ENCODE measurements at regions not wholly inside any gene's neighbourhood (a gene's known extent, or its start where the extent isn't known, plus 50 kb on each side); places are given as distances from the start of the nearest gene placed in this dataset.
"Not testable (repeated sequence)": the region's sequence is repeated elsewhere in the genome, so short reads cannot be mapped to it uniquely, and the experiment has no call there.

GRCh38 chr2:187769437-187769836 lies 215.2 kb upstream of the TFPI start:
- H3K36me3 ChIP-seq (ENCODE audit: control insufficient read depth in 4 of 4, insufficient read depth in 4 of 4, low read length in 3 of 4) = no peaks in the 10 kb centered on the region
- no peak overlapping the region for H3K4me3 ChIP-seq (ENCODE audit: control insufficient read depth in 1 of 7, extremely low read depth in 1 of 7, insufficient read depth in 4 of 7, low read depth in 2 of 7, low read length in 6 of 7)
- DNase-seq = no peak
- CTCF ChIA-PET = no interaction called here
- H3K9me3 ChIP-seq (ENCODE audit: control extremely low read depth in 1 of 5, control insufficient read depth in 4 of 5, insufficient read depth in 2 of 5, low read depth in 1 of 5, low read length in 4 of 5) = no peaks in the 10 kb centered on the region
- WGBS (ENCODE audit: insufficient coverage) = 100% methylated on average over 1 of the region's 3 CpGs
- POLR2A ChIA-PET = no interaction called here
- no peaks in the 10 kb centered on the region for H3K4me1 ChIP-seq (ENCODE audit: control extremely low read depth in 1 of 4, control insufficient read depth in 4 of 4, insufficient read depth in 4 of 4, low read length in 3 of 4)
- H3K27me3 ChIP-seq (replicated peaks in 2 of 5; ENCODE audit: control insufficient read depth in 4 of 5, insufficient read depth in 5 of 5, low read length in 4 of 5) = no peaks in the 10 kb centered on the region
- H3K27ac ChIP-seq (ENCODE audit: insufficient read depth in 1 of 2, low read depth in 1 of 2, low read length in 2 of 2, poor library complexity in 1 of 2, severe bottlenecking in 2 of 2) = no peak overlapping the region

- Histone ChIP-seq H3K9me3 (ENCODE audit: control extremely low read depth in 1 of 5, control insufficient read depth in 4 of 5, insufficient read depth in 2 of 5, low read depth in 1 of 5, low read length in 4 of 5) (no peaks in the 10 kb centered on the region), H3K27ac (ENCODE audit: insufficient read depth in 1 of 2, low read depth in 1 of 2, low read length in 2 of 2, poor library complexity in 1 of 2, severe bottlenecking in 2 of 2) (no peak overlapping the region), H3K27me3 (replicated peaks in 2 of 5; ENCODE audit: control insufficient read depth in 4 of 5, insufficient read depth in 5 of 5, low read length in 4 of 5) (no peaks in the 10 kb centered on the region), H3K36me3 (ENCODE audit: control insufficient read depth in 4 of 4, insufficient read depth in 4 of 4, low read length in 3 of 4) (no peaks in the 10 kb centered on the region), H3K4me3 (ENCODE audit: control insufficient read depth in 1 of 7, extremely low read depth in 1 of 7, insufficient read depth in 4 of 7, low read depth in 2 of 7, low read length in 6 of 7) (no peak overlapping the region), H3K4me1 (ENCODE audit: control extremely low read depth in 1 of 4, control insufficient read depth in 4 of 4, insufficient read depth in 4 of 4, low read length in 3 of 4) (no peaks in the 10 kb centered on the region)
- ChIA-PET CTCF (no interaction called here), POLR2A (no interaction called here)
- DNase-seq = no peak
- 100% methylated on average over 1 of the region's 1 CpG for whole genome bisulfite sequencing (ENCODE audit: insufficient coverage)
Observed at GRCh38 chr2:187774551-187775071, 220.4 kb upstream of the TFPI start.

GRCh38 chr2:187775196-187775595 lies 221.0 kb upstream of the TFPI start:
- ChIA-PET POLR2A (no interaction called here), CTCF (no interaction called here)
- no peaks in the 10 kb centered on the region for H3K4me1 ChIP-seq (ENCODE audit: control extremely low read depth in 1 of 4, control insufficient read depth in 4 of 4, insufficient read depth in 4 of 4, low read length in 3 of 4)
- no peak for DNase-seq
- H3K9me3 ChIP-seq (ENCODE audit: control extremely low read depth in 1 of 5, control insufficient read depth in 4 of 5, insufficient read depth in 2 of 5, low read depth in 1 of 5, low read length in 4 of 5) = no peaks in the 10 kb centered on the region
- WGBS (ENCODE audit: insufficient coverage) = no CpG with 5 or more reads among the region's 2 CpGs
- no peak overlapping the region for H3K27ac ChIP-seq (ENCODE audit: insufficient read depth in 1 of 2, low read depth in 1 of 2, low read length in 2 of 2, poor library complexity in 1 of 2, severe bottlenecking in 2 of 2)
- no peaks in the 10 kb centered on the region for H3K27me3 ChIP-seq (replicated peaks in 2 of 5; ENCODE audit: control insufficient read depth in 4 of 5, insufficient read depth in 5 of 5, low read length in 4 of 5)
- no peaks in the 10 kb centered on the region for H3K36me3 ChIP-seq (ENCODE audit: control insufficient read depth in 4 of 4, insufficient read depth in 4 of 4, low read length in 3 of 4)
- no peak overlapping the region for H3K4me3 ChIP-seq (ENCODE audit: control insufficient read depth in 1 of 7, extremely low read depth in 1 of 7, insufficient read depth in 4 of 7, low read depth in 2 of 7, low read length in 6 of 7)

- H3K4me3 ChIP-seq (ENCODE audit: control insufficient read depth in 1 of 7, extremely low read depth in 1 of 7, insufficient read depth in 4 of 7, low read depth in 2 of 7, low read length in 6 of 7) = no peak overlapping the region
- H3K36me3 ChIP-seq (ENCODE audit: control insufficient read depth in 4 of 4, insufficient read depth in 4 of 4, low read length in 3 of 4) = no peaks in the 10 kb centered on the region
- no peaks in the 10 kb centered on the region for H3K27me3 ChIP-seq (replicated peaks in 2 of 5; ENCODE audit: control insufficient read depth in 4 of 5, insufficient read depth in 5 of 5, low read length in 4 of 5)
- no peak for DNase-seq
- CTCF ChIA-PET = interaction anchor here (0.7 kb wide), 1 partner anchor 90 kb away, joined by 4 read pairs; no protein-coding TSS in a partner anchor
- POLR2A ChIA-PET = no interaction called here
- no peaks in the 10 kb centered on the region for H3K4me1 ChIP-seq (ENCODE audit: control extremely low read depth in 1 of 4, control insufficient read depth in 4 of 4, insufficient read depth in 4 of 4, low read length in 3 of 4)
- no CpG with 5 or more reads among the region's 1 CpG for WGBS (ENCODE audit: insufficient coverage)
- H3K9me3 ChIP-seq (ENCODE audit: control extremely low read depth in 1 of 5, control insufficient read depth in 4 of 5, insufficient read depth in 2 of 5, low read depth in 1 of 5, low read length in 4 of 5) = no peaks in the 10 kb centered on the region
- no peak overlapping the region for H3K27ac ChIP-seq (ENCODE audit: insufficient read depth in 1 of 2, low read depth in 1 of 2, low read length in 2 of 2, poor library complexity in 1 of 2, severe bottlenecking in 2 of 2)
Observed at GRCh38 chr2:187775651-187776050, 221.4 kb upstream of the TFPI start.

- no peak for DNase-seq
- ChIA-PET CTCF (no interaction called here), POLR2A (no interaction called here)
- Histone ChIP-seq H3K36me3 (ENCODE audit: control insufficient read depth in 4 of 4, insufficient read depth in 4 of 4, low read length in 3 of 4) (no peaks in the 10 kb centered on the region), H3K27me3 (replicated peaks in 2 of 5; ENCODE audit: control insufficient read depth in 4 of 5, insufficient read depth in 5 of 5, low read length in 4 of 5) (no peaks in the 10 kb centered on the region), H3K4me3 (ENCODE audit: control insufficient read depth in 1 of 7, extremely low read depth in 1 of 7, insufficient read depth in 4 of 7, low read depth in 2 of 7, low read length in 6 of 7) (no peak overlapping the region), H3K27ac (ENCODE audit: insufficient read depth in 1 of 2, low read depth in 1 of 2, low read length in 2 of 2, poor library complexity in 1 of 2, severe bottlenecking in 2 of 2) (no peak overlapping the region), H3K4me1 (ENCODE audit: control extremely low read depth in 1 of 4, control insufficient read depth in 4 of 4, insufficient read depth in 4 of 4, low read length in 3 of 4) (no peaks in the 10 kb centered on the region), H3K9me3 (ENCODE audit: control extremely low read depth in 1 of 5, control insufficient read depth in 4 of 5, insufficient read depth in 2 of 5, low read depth in 1 of 5, low read length in 4 of 5) (no peaks in the 10 kb centered on the region)
Observed at GRCh38 chr2:187782301-187782700, 228.1 kb upstream of the TFPI start.

GRCh38 chr2:187783446-187783845 lies 229.2 kb upstream of the TFPI start:
- no CpG with 5 or more reads among the region's 1 CpG for WGBS (ENCODE audit: insufficient coverage)
- Histone ChIP-seq H3K4me1 (ENCODE audit: control extremely low read depth in 1 of 4, control insufficient read depth in 4 of 4, insufficient read depth in 4 of 4, low read length in 3 of 4) (no peaks in the 10 kb centered on the region), H3K9me3 (ENCODE audit: control extremely low read depth in 1 of 5, control insufficient read depth in 4 of 5, insufficient read depth in 2 of 5, low read depth in 1 of 5, low read length in 4 of 5) (no peaks in the 10 kb centered on the region), H3K36me3 (ENCODE audit: control insufficient read depth in 4 of 4, insufficient read depth in 4 of 4, low read length in 3 of 4) (no peaks in the 10 kb centered on the region), H3K27me3 (replicated peaks in 2 of 5; ENCODE audit: control insufficient read depth in 4 of 5, insufficient read depth in 5 of 5, low read length in 4 of 5) (no peaks in the 10 kb centered on the region), H3K4me3 (ENCODE audit: control insufficient read depth in 1 of 7, extremely low read depth in 1 of 7, insufficient read depth in 4 of 7, low read depth in 2 of 7, low read length in 6 of 7) (no peak overlapping the region), H3K27ac (ENCODE audit: insufficient read depth in 1 of 2, low read depth in 1 of 2, low read length in 2 of 2, poor library complexity in 1 of 2, severe bottlenecking in 2 of 2) (no peak overlapping the region)
- ChIA-PET POLR2A (no interaction called here), CTCF (no interaction called here)
- DNase-seq = no peak

GRCh38 chr2:187784138-187784537 lies 229.9 kb upstream of the TFPI start:
- DNase-seq; POLR2A ChIA-PET; H3K36me3 ChIP-seq (ENCODE audit: control insufficient read depth in 4 of 4, insufficient read depth in 4 of 4, low read length in 3 of 4); H3K27ac ChIP-seq (ENCODE audit: insufficient read depth in 1 of 2, low read depth in 1 of 2, low read length in 2 of 2, poor library complexity in 1 of 2, severe bottlenecking in 2 of 2); H3K4me1 ChIP-seq (ENCODE audit: control extremely low read depth in 1 of 4, control insufficient read depth in 4 of 4, insufficient read depth in 4 of 4, low read length in 3 of 4); H3K9me3 ChIP-seq (ENCODE audit: control extremely low read depth in 1 of 5, control insufficient read depth in 4 of 5, insufficient read depth in 2 of 5, low read depth in 1 of 5, low read length in 4 of 5); CTCF ChIA-PET; H3K27me3 ChIP-seq (replicated peaks in 2 of 5; ENCODE audit: control insufficient read depth in 4 of 5, insufficient read depth in 5 of 5, low read length in 4 of 5); H3K4me3 ChIP-seq (ENCODE audit: control insufficient read depth in 1 of 7, extremely low read depth in 1 of 7, insufficient read depth in 4 of 7, low read depth in 2 of 7, low read length in 6 of 7): not testable (repeated sequence)
- WGBS (ENCODE audit: insufficient coverage) = 100% methylated on average over 1 of the region's 3 CpGs
